DOHH2 (cell line): ENCODE measurements at regions not wholly inside any gene's neighbourhood (a gene's known extent, or its start where the extent isn't known, plus 50 kb on each side); places are given as distances from the start of the nearest gene placed in this dataset.

ENCODE experiments used
- H3F3A ChIP-seq: fragments of 200-600 bp; sonication (generic), shearing (Covaris generic); 2 replicates; pipeline ENCODE4 v1.6.0; 2016; ENCODE audit warnings: antibody characterized with exemption, mild to moderate bottlenecking; ENCODE audit not compliant: control insufficient read depth, insufficient read depth
- H3K27ac ChIP-seq: fragments of 200-600 bp; sonication (generic); 2 replicates; pipeline ENCODE4 v1.5.1; 2014; ENCODE audit warnings: low read depth, mild to moderate bottlenecking, low read length, moderate library complexity
- H3K27me3 ChIP-seq: fragments of 200-600 bp; sonication (generic); 2 replicates; pipeline ENCODE4 v1.6.1; 2014; ENCODE audit warnings: mild to moderate bottlenecking, low read length, mixed read lengths; ENCODE audit not compliant: control insufficient read depth
- H3K36me3 ChIP-seq: fragments of 200-600 bp; sonication (generic); 2 replicates; pipeline ENCODE4 v1.6.1; 2014; ENCODE audit warnings: mild to moderate bottlenecking, low read length, moderate library complexity, mixed read lengths; ENCODE audit not compliant: control insufficient read depth
- H3K4me1 ChIP-seq: fragments of 200-600 bp; sonication (generic); 2 replicates; pipeline ENCODE4 v1.6.1; 2014; ENCODE audit warnings: mild to moderate bottlenecking, low read length, mixed read lengths; ENCODE audit not compliant: control insufficient read depth
- H3K4me2 ChIP-seq: fragments of 200-600 bp; sonication (generic); 2 replicates; pipeline ENCODE4 v1.6.0; 2014; ENCODE audit warnings: mild to moderate bottlenecking, low read length, moderate library complexity
- H3K4me3 ChIP-seq: fragments of 200-600 bp; sonication (generic); 2 replicates; pipeline ENCODE4 v1.5.1; 2014; ENCODE audit warnings: mild to moderate bottlenecking, low read length, mixed read lengths
- H3K79me2 ChIP-seq: fragments of 200-600 bp; sonication (generic); 2 replicates; pipeline ENCODE4 v1.6.1; 2014; ENCODE audit warnings: mild to moderate bottlenecking, low read length, mixed read lengths; ENCODE audit not compliant: control insufficient read depth
- H3K9me2 ChIP-seq: fragments of 200-600 bp; sonication (generic); replicated peaks from 2 replicates; pipeline ENCODE4 v1.6.1; 2014; ENCODE audit warnings: mild to moderate bottlenecking, low read length, mixed read lengths; ENCODE audit not compliant: control insufficient read depth
- H3K9me3 ChIP-seq: fragments of 200-600 bp; sonication (generic); 2 replicates; pipeline ENCODE4 v1.6.1; 2014; ENCODE audit warnings: antibody characterized with exemption, low read length, mixed read lengths; ENCODE audit not compliant: control insufficient read depth, insufficient read depth
- H4K20me1 ChIP-seq: fragments of 200-600 bp; sonication (generic); 2 replicates; pipeline ENCODE4 v1.6.0; 2014; ENCODE audit warnings: low read depth, mild to moderate bottlenecking, antibody characterized with exemption, low read length, moderate library complexity; ENCODE audit not compliant: control insufficient read depth, insufficient read depth
- EZH2phosphoT487 ChIP-seq: fragments of 200-600 bp; sonication (generic); IDR thresholded peaks from 2 replicates; pipeline ENCODE4 v1.6.1; 2017; ENCODE audit warnings: borderline replicate concordance, mild to moderate bottlenecking, antibody characterized with exemption, low read length, moderate library complexity, mixed read lengths
- TF ChIP-seq, protein P1 (sequence below): fragments of 200-600 bp; sonication (generic); IDR thresholded peaks from one replicate; pipeline ENCODE4 v1.5.1; 2014; ENCODE audit warnings: antibody characterized with exemption, mild to moderate bottlenecking, low read depth, low read length; ENCODE audit not compliant: poor library complexity, severe bottlenecking

DNA sequence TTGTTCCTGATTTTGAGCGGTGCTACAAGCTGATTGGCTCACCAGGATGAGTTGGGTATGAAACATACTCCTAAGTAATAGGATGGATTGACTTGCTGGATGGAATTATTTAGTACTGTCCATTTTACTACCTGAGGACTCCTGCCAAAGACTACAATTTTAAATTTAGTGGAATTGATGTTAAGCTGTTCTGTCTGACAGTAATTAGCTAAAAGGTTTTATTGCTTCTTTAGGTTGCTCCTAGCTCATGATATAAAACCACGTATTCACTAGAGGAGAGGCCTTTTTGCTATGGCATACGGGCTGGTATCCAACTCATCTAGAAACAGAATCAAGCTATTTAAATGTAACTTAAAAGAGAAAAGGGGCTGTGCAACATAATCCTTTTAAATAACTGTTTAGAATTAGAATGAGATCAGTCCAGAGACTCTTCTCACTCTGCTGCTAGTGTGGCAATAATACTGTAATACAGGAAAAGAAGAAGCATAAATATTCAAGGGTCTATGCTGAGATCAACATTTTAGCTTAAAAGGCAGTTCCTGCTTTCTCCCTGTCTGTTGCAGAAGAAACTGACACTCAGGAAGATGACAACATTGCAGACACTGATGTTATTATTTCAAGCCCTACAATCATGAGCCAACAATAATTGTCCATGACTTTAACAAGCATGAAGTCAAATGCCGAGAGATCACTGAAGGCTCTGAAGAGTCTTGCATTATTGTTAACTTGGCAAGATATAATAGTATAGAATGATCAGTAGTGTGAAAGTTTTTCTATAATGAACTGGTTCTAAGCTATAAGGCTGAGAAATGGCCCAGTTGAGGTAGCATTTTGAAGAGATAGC, 258.7 kb upstream of the ADGRL4 start:
- Histone ChIP-seq H3K4me2 (no peak overlapping the region), H3K79me2 (no peaks in the 10 kb centered on the region), H3K4me1 (no peaks in the 10 kb centered on the region), H4K20me1 (no peaks in the 10 kb centered on the region), H3K27ac (no peak overlapping the region), H3K4me3 (no peak overlapping the region), H3K27me3 (no peaks in the 10 kb centered on the region), H3K9me3 (no peaks in the 10 kb centered on the region), H3F3A (no peaks in the 10 kb centered on the region), H3K36me3 (no peaks in the 10 kb centered on the region), H3K9me2 (no peaks in the 10 kb centered on the region)
- no peak for TF ChIP-seq EZH2phosphoT487
- TF ChIP-seq, protein P1, sequence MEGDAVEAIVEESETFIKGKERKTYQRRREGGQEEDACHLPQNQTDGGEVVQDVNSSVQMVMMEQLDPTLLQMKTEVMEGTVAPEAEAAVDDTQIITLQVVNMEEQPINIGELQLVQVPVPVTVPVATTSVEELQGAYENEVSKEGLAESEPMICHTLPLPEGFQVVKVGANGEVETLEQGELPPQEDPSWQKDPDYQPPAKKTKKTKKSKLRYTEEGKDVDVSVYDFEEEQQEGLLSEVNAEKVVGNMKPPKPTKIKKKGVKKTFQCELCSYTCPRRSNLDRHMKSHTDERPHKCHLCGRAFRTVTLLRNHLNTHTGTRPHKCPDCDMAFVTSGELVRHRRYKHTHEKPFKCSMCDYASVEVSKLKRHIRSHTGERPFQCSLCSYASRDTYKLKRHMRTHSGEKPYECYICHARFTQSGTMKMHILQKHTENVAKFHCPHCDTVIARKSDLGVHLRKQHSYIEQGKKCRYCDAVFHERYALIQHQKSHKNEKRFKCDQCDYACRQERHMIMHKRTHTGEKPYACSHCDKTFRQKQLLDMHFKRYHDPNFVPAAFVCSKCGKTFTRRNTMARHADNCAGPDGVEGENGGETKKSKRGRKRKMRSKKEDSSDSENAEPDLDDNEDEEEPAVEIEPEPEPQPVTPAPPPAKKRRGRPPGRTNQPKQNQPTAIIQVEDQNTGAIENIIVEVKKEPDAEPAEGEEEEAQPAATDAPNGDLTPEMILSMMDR, result no peak

DNA sequence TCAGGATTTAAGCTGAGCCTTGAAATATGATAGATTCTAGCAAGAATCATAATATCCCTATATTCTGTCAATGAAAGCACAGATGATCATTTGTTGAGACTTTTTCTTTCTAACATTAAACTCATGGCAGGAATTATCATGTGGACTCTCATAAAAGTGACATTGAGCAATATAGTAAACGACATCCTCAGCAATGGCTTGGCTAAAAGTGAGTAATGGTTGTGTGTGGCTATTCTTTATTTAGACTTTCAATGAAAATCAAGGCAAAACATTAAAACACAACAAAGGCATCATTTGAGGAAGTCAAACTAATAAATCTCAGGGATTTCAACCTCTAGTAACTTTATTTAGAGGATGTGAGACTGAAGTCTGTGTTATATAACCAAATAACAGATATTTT, 257.8 kb upstream of the ADGRL4 start:
- H3K9me2 ChIP-seq, result no peaks in the 10 kb centered on the region
- no peak overlapping the region for H3K4me3 ChIP-seq
- no peaks in the 10 kb centered on the region for H3K79me2 ChIP-seq
- H3K4me2 ChIP-seq, result no peak overlapping the region
- no peak overlapping the region for H3K27ac ChIP-seq
- H3F3A ChIP-seq, result no peaks in the 10 kb centered on the region
- no peaks in the 10 kb centered on the region for H4K20me1 ChIP-seq
- H3K4me1 ChIP-seq, result no peaks in the 10 kb centered on the region
- no peaks in the 10 kb centered on the region for H3K27me3 ChIP-seq
- TF ChIP-seq EZH2phosphoT487, result no peak
- TF ChIP-seq, protein P1, result no peak
- no peaks in the 10 kb centered on the region for H3K9me3 ChIP-seq
- H3K36me3 ChIP-seq, result no peaks in the 10 kb centered on the region

DNA sequence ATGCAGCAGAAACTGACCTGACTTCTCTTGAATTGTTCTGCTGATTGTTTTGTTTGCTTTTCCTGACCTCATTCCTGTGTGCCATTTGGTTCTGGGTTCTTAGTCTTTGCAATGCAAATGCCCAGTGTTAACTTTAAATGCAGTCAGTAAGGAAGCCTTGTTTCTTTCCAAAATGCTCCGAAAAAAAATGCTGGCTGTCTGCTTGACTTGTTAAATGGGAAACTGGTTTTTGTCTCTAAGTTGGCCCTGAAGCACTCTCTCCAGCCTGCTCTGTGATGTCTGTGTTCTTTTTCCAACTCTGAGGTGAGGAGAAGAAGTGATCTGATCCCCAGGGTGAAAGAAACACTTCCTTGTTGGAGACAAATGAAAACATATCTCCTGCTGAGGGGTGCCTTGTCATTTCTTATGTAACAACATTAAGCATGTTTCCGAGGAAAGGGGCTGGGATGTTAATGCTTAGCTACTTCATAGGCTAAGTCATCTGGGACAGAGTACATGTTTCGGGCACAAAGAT, 256.3 kb upstream of the ADGRL4 start:
- H3F3A ChIP-seq, result no peaks in the 10 kb centered on the region
- H3K27me3 ChIP-seq, result no peaks in the 10 kb centered on the region
- no peaks in the 10 kb centered on the region for H3K79me2 ChIP-seq
- H3K36me3 ChIP-seq, result no peaks in the 10 kb centered on the region
- H3K9me3 ChIP-seq, result no peaks in the 10 kb centered on the region
- no peaks in the 10 kb centered on the region for H3K4me1 ChIP-seq
- no peaks in the 10 kb centered on the region for H3K9me2 ChIP-seq
- no peak overlapping the region for H3K4me2 ChIP-seq
- H3K27ac ChIP-seq, result no peak overlapping the region
- no peak overlapping the region for H3K4me3 ChIP-seq
- TF ChIP-seq EZH2phosphoT487, result no peak
- TF ChIP-seq, protein P1, result no peak
- no peaks in the 10 kb centered on the region for H4K20me1 ChIP-seq
